ENCODE measurements at regions not wholly inside any gene's neighbourhood (a gene's known extent, or its start where the extent isn't known, plus 50 kb on each side); places are given as distances from the start of the nearest gene placed in this dataset.

DNA sequence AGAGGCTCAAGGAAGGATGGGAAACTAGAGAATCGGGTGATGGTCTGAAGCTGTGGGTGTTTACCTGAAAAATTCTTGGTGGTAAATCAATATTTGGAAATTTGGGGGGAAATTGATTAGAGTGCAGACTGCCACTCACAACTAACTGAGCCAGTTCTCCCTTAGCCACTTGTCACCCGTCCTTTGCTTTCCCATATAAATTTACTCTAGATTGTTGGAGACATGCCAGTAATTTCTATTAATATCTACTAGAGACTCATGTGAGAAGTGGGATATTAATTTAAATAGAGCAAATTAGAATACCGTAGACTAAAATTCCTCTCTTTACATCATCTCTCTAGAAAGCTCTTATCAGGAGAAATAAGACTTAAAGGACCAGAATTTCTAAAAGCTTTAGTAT is 471.3 kb upstream of the DAB2 start:
- no peak for DNase-seq (ENCODE audit: low read depth)

DNA sequence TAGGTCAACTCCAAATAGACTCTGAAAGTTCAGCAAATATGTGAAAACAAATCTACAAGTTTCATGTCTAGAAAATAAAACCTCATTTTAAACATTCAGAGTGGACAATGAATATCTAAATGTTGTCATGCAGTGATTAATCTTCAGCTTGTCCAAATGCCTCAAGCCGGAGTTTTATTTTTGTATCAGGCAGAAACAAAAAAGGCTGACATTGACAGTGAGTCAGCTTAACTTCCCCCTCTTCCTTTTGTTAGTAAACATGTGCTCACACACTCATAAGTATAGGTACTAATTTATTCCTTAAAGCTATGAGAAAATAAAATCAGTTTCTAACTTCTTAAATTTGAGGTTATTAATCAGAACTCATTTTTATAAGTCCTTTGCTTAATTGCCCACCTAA is 467.9 kb upstream of the DAB2 start:
- no peak for DNase-seq (ENCODE audit: low read depth)

DNA sequence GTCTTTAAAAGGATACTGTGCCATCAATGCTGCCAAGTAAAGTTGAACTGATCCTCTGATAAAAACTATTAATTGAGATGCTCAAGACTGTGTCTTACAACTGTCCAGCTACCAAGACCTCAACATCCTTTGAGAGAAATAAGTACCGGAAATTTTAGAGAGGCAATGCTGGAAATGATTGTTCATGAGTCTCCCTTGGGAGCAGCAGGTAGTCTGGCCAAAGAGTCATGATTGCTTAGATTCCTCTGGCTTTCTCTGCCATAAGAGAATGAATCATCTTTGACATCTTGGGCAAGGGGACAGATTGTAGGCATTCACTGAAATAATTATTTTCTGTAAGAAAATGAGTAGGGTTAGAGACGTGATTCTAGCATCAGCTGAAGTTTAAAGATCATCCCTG is 466.6 kb upstream of the DAB2 start:
- no peak for DNase-seq (ENCODE audit: low read depth)

DNA sequence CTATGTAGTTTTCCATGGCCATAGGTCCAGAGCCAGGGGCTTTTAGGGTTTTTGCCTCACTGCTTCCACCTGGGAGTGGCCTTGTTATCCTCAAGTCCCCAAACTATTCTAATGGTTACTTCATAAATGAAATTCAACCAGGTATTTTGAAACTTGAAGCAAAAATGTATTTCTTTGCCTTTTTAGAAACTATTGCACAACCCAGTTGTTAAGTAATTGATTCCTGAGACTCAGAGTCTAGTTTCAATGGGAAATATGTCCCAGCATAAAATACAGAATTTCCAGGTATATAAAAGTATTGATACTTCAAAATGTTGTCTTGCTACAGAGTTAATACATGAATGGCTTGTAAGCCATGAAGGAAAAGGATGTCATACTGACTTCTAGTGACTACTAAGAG is 456.2 kb upstream of the DAB2 start:
- no peak for DNase-seq (ENCODE audit: low read depth)

DNA sequence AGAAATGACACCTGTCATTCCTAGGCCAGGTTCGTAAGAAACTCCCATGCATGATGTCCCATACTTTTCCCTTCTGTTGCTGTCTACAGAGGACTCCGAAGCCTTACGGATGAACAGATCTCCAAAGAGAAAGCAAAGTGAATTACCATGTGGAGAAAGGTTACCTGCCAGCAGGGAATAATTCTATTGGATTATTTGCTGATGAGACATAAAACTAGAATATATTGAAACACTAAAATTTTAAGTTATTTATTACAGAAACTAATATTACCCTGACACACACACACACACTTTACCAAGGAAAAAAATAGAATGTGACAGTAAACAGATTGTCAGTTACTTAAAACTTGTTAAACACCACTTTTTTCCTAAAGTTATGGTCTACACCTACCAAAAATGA is 452.7 kb upstream of the DAB2 start:
- no peak for DNase-seq (ENCODE audit: low read depth)

DNA sequence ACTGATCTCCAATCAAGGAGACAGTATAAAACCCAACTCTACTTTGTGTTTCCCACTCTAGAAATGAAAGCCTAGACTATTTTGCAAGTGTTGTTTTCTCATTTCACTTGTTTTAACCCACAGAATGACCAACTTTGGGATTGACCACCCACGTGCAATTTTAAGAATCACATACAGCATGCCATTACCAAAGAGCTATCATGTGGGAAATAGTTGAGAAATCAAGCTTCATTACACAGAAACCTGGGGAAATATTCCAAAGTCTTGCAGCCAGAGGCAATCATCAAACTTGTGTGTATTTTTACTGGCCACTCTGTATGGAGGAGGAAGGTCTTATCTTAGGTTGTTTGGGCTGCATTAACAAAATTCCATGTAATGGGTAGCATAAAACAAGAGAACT is 451.4 kb upstream of the DAB2 start:
- no peak for DNase-seq (ENCODE audit: low read depth)

DNA sequence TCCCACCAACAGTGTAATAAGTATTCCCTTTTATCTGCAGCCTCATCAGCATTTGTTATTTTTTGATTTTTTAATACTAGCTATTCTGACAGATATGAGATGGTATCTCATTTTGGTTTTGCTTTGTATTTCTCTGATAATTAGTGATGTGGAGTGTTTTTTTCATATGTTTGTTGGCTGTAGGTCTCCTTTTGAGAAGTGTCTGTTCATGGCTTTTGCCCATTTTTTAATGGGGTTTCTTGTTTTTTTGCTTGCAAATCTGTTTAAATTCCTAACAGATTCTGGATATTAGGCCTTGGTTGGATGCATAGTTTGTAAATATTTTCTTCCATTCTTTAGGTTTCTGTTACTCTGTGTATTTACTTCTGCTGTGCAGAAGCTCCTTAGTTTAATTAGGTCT is 445.4 kb upstream of the DAB2 start:
- DNase-seq (ENCODE audit: low read depth): no peak

DNA sequence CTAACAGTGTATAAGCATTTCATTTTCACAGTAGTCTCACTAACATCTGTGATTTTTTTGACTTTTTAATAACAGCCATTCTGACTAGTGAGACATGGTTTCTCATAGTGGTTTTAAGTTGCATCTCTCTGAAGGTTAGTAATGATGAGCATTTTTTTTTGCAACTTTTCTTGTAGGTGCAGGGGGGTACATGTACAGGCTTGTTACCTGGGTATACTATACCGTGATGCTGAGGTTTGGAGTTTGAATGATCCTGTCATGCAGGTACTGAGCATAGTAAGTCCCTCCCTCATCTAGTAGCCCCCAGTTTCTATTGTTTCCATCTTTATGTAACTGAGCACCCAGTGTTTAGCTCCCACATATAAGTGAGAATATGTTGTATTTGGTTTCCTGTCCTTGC is 444.6 kb upstream of the DAB2 start:
- no peak for DNase-seq (ENCODE audit: low read depth)

DNA sequence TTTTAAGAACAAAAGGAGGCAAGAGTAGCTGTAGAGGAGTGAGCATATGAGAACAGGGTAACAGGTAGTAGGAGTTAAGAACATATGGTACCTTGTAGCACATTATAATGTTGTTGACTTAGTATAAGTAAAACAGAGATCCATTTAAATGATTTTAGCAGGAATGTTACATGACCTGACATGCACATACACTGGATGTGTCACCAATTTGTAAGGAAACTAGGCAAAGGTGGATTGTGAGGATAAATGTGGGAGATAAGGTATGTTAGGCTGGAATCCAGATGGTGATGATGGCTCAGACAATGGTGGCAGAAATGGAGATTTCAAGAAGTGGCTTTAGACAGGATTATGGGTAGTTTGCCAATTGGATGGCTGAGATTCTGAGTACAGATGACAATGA is 443.1 kb upstream of the DAB2 start:
- no peak for DNase-seq (ENCODE audit: low read depth)

DNA sequence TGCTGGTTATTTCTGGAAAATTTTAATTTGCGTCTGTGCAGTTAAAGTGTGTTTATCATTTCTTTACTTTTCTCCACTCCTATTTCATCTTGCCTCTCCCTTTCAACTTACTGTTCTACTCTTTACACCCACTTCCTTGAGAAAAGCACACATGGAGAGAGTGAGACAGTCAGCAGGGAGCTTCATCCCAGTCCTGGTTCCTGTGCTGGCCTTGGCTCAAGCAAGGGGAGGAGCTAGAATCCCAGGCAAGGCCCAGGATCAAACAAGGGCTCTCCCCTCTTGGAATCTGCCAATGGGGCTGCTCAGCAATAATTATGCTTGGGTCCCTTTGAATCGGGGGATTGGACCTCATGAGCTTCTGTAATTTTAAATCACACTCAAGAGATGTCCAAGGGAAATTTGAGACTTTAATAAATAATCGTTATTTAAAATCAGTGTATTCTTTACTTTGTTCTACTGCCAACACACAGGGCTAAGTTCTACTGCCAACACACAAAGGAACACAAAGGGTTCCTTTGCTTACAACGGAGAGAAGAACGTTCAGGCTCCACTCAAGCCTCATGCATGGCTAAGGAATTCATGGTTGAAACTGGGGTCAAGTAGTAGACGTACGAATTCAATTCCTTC is 439.3 kb upstream of the DAB2 start:
- DNase-seq (ENCODE audit: low read depth): no peak

DNA sequence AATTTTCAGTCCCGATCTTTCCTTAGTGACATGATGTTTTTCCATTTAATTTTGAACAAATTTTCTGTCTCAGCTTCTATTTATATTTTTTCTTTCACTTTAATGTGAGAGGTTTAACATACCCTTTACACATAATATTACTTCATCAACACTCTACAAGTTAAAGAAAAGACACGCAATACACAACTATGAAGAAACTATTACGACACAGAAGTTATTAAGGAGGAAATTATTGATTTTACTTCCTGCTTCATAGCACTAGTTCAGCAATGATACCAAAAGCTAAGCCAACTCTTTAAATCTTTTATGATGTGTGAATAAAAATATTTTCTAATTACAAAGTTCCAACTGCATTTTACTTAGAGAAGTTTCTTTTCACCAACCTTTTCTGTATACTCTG is 432.3 kb upstream of the DAB2 start:
- no peak for DNase-seq (ENCODE audit: low read depth)

DNA sequence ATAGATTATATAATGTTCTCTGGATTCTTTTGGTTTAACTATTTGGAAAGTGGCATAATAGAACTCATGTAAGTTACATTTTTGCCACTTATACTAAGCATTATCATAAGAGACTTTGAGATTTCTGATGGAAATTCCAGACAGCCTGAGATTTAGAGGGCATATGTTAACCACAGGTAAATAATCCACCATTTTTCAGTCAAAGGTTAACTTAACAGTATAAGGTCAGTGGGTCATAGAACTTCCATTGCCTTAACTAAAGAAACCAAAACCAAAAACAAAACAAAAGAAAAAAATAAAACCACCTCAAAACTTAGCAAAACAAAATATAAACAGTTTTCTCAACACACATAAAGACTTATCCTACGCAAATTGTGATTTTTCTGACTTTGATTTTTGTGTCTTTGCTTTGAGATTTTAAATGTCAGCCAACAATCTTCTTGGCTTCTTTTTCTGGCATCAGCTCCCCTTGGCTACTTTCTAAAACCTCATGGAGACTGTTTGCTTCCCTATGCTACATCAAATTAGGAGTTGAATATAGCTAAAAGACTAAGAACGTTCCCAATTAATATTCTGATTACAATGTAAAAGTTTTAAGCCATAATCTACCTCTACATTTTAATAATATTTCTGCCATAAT is 430.1 kb upstream of the DAB2 start:
- DNase-seq (ENCODE audit: low read depth): no peak

DNA sequence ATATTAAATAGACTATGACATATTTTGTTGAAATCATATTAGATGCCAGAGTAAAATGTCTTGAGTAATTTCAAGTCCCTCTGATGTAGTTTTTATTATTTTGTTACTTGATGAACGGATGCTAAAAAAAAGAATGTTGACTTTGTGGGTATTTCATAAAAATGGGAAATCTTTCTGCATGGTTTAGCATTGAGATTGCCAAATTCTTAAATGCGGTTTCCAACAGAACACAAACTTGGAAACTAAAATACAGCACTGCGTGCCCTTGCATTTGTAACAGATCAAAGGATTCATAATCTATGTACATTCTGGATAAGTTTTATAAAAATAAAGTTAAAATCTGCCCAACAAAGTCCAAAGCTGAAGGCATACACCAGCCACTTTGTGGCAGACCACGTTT is 425.5 kb upstream of the DAB2 start:
- DNase-seq (ENCODE audit: low read depth): no peak

DNA sequence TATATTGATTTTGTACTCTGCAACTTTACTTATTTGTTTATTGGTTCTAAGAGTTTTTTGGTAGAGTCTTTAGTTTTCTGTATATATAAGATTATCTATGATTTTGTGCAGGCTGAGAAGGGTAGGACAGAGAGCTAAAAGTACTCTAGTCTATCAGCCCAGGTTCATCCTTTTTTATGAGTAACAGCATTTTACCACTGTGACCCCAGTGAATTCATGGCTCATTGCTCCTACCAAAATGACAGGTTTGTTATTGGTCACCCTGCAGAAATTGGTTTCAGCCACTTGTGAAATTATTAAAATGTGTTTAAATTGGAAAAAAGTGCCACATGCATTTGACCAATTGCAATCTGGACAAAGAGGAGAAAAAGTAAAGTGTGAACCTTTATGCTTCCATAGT is 421.4 kb upstream of the DAB2 start:
- DNase-seq (ENCODE audit: low read depth): no peak

DNA sequence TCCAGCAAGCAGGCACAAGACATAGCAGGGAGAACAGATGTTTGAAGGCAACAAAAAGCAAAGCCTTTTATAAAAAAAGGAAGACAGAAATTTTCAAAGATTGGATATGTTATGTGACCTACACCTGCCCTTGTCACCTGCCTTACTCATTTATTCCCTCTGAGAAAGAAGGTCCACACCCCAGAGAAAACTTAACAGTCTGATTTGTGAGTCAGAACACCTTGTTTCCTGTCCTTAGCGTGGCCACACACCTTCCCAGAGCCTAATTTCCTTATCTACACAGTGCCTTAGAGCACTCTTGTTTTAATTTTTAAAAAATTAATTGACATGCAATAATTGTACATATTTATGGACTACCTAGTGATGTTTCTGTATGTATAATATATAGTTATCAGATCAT is 419.0 kb upstream of the DAB2 start:
- DNase-seq (ENCODE audit: low read depth): no peak

DNA sequence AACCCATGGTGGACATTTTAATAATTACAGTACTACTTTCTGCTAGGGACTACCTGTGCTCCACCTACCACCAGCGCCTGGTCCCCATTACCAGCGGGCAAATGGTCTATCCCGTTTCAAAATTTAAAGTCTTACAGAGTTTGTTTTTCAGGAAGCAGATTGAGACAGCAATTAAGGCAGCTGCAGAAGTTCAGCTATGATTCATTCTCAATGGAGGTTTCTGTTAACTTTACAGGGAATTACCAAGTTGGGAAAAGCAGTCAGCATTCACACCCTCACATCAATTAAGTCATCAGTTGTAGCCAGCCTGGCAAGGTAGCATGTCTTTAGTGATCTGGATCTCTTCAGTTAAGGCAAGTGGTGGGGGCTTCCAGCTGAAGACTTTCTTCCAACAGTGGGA is 410.6 kb upstream of the DAB2 start:
- no peak for DNase-seq (ENCODE audit: low read depth)

DNA sequence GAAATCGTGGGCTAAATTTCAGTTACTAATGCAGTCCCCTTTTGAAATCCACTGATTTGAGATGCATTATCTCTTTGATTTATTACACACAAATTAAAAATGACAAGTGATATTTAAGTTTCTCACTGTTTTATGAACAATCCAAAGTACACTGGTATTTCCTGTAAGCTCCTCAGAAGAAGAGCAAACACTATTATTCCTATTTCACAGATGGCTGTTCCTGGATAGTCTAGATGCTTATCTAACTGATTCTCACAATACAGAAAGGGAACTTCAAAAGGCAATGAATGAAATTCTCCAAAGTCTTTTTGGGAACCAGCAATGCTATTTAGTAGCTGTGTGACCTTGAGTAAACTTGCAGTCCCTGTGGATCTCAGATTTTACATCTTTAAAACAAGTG is 404.7 kb upstream of the DAB2 start:
- DNase-seq (ENCODE audit: low read depth): no peak

DNA sequence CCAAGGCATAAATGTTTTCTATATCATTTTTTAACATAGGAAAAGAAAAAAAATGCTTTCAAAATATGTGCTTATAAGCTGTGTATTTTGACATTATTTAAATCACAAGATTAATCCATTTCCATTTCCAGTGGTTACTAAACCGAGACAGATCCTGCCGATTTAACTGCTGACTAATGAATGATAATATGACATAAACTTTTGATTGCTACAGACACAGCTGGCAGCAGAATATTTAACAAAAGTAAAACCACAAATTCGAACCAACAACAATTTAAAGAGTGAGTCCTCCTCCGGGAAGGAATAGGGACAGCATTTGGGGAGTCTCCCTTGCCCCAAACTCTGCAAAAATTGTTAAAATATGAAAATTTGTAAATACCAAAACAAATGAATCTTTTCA is 401.3 kb upstream of the DAB2 start:
- no peak for DNase-seq (ENCODE audit: low read depth)

DNA sequence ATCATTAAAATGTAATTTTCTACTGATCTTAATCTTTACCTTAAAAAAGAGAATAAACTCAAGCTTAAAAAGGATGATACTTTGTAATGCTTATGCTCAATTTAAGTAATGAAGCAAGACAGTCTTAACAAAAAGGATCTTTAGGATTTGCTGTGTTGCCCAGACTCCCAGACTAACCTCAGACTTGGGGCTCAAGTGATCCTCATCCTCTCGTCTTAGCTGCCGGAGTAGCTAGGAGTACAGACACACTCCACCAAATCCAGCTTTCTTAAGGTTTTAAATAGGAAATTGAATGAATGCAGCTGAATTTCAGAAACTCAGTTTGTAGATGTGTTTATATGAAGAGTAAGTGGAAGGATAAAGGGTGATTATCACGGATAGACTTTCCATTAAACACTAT is 400.5 kb upstream of the DAB2 start:
- no peak for DNase-seq (ENCODE audit: low read depth)

DNA sequence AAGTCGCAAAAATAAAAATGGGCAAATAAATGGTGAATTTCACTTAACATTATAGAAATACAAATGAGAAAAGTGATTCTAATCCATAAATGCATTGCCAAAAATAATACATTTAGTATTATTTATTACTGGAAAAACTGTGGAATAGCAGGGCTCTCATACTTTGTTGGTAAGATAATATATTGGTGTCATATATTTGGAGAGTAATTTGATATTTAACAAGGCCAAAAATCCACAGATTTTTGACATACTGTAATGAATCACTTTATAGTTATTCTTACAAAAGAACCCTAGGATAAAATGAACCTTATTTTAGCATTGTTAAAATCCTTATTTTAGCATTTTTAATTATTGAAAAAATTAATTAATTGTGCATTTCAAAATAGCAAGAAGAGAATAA is 397.2 kb upstream of the DAB2 start:
- DNase-seq (ENCODE audit: low read depth): no peak

DNA sequence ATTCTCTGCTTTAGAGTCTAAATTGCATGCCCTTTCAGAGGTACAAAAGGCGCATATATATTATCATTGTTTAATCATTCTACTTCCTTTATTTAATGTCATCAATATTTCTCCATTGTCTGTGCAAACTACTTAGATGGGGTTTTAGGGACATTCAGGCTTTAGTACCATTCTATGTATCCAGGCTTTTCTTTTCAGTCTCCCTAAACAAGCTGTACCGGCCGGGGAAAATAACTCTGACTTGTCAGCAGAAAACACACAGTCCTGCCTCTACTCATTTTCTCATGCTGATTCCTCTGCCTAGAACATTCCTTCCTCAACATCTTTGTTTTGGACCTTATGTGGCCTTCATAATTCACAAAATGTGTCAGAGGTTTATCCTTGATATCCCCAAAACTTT is 392.1 kb upstream of the DAB2 start:
- no peak for DNase-seq (ENCODE audit: low read depth)

DNA sequence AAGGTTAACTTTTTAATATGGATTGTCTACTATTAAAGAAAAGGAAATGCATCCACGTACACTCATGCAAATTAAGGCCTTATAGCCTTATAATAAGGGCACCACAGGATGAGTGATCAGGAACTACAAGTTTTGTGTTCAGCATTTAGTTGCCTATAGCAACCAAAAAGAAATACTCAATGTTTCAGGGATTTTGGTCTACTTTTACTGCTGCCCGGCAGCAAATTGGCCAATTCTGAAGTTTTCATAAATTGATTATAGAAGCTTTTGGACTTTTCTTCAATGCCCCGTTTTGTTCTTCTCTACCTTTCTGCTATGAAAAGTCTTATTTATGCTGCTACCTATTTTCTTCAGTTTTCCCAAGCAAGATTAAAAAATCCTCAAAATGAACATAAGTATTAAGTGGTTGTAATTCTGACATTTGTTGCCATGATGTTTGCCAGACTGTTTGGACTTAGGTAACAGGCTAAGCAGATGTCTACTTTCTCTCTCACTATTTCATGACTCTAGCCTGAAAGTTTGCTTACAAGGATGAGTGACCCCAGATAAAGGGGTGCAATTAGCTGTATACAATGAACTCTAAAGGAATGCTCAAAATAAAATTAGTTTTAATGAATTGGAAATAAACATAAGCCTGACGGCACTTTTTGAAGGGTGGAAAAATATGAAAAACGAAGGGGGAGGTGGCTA is 391.5 kb upstream of the DAB2 start:
- DNase-seq (ENCODE audit: low read depth): no peak

DNA sequence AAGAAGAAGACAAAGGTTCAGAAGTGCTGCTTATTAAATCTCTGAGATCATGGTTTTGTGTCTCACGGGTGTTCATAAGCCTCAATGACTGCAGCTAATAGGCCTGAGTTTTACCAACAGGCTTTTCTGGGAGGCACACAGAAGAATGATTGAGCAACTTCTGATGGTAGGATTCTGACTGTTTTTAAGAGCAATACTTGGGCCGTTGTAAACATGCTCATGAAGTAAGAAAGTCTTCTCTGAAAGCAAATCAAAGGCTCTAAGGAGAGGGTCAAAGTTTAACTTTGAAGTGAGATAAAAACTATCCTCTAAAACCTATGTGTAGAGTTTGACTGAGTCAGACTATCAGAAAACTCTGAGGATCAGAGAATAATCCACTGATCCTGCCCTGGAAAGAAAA is 390.9 kb upstream of the DAB2 start:
- no peak for DNase-seq (ENCODE audit: low read depth)

DNA sequence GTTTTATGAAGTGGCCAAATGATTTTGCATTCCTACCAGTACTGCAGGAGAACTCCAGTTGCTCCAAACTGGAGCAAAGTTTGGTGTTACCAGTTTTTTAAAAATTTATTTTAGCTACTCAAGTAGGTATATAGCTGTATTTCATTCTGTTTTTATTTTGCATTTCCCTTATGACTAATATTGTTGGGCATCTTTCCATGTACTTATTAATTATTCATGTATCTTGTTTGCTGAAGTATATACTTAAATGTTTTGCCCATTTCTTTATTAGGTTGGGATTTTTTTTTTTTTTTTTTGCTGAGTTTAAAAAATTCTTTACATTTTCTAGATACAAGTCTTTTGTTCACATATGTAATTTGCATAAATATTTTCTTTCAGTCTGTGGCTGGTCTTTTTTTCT is 386.6 kb upstream of the DAB2 start:
- no peak for DNase-seq (ENCODE audit: low read depth)

Measured in activated T-cell treated with anti-CD3 and anti-CD28 coated beads for 24 hours (primary cell).